HG03469 (cell line): ENCODE measurements at regions not wholly inside any gene's neighbourhood (a gene's known extent, or its start where the extent isn't known, plus 50 kb on each side); places are given as distances from the start of the nearest gene placed in this dataset.
"Not testable (repeated sequence)": the region's sequence is repeated elsewhere in the genome, so short reads cannot be mapped to it uniquely, and the experiment has no call there.

Experiments used
- ATAC-seq: cut with Tn5 transposase; IDR thresholded peaks from one replicate; pipeline ENCODE4 v1.9.1; 2021; ENCODE audit warnings: mild to moderate bottlenecking, moderate library complexity, moderate number of reproducible peaks; ENCODE audit not compliant: unreplicated experiment

GRCh38 chr10:25797888-25798429 is 136.1 kb upstream of the MYO3A start:
- ATAC-seq = no peak

- no peak for ATAC-seq
These were observed 129.5 kb upstream of the MYO3A start for GRCh38 chr10:25804505-25804904.

DNA sequence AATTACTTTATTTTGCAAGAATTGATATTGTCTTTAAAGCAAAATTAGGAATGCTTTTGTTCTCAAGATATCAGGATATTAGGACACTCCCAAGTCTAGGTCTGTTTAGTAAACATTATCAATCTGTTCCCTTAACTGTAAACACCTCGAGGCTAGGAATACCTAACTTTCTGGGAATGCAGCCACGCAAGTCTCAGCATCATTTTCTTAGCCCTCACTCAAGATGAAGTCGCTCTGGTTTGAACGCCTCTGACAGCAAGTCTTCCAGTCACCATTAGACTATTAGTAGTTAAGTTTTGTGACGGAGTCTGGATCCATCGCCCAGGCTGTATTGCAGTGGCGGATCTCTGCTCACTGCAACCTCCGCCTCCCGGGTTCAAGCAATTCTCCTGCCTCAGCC is 128.0 kb upstream of the MYO3A start:
- ATAC-seq = no peak

DNA sequence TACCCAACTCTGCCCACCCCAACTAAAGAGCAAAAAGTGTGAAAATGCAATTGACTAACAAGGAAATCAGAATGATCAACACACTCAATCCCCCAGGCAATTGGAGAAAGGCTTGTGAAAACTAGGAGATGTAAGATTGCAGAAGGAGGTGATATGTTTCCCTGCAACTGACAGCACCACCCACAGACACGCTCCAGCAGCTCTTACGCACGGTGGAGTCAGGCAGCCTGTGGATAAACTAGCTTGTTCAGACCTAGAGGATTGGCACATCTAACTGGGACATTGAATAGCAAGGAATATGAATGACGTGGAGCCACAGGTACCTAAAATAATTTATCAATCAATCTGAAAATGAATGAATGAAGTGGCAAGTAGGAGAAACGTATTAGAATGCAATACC is 125.7 kb upstream of the MYO3A start:
- ATAC-seq = no peak

GRCh38 chr10:25811052-25811685 is 122.9 kb upstream of the MYO3A start:
- no peak for ATAC-seq

DNA sequence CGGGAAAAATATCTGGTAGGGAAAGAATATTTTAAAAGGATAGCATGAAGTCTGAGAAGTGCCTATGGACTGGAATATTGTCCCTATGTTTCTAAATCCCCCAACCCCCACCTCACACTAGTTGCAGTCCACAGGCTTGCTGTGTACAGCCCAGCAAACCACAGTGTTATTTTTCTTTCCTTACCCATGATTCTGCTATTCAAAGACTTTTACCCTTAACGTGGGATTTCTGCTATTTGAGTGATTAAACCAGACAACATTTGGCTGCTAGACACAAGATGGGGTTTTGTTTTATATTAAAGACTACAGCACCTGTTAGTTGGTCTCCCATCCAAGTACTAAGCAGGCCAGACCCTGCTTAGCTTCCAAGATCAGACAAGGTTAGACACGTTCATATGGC is 120.5 kb upstream of the MYO3A start:
- ATAC-seq = no peak

- ATAC-seq = no peak
These were observed 118.8 kb upstream of the MYO3A start for GRCh38 chr10:25815236-25815635.

DNA sequence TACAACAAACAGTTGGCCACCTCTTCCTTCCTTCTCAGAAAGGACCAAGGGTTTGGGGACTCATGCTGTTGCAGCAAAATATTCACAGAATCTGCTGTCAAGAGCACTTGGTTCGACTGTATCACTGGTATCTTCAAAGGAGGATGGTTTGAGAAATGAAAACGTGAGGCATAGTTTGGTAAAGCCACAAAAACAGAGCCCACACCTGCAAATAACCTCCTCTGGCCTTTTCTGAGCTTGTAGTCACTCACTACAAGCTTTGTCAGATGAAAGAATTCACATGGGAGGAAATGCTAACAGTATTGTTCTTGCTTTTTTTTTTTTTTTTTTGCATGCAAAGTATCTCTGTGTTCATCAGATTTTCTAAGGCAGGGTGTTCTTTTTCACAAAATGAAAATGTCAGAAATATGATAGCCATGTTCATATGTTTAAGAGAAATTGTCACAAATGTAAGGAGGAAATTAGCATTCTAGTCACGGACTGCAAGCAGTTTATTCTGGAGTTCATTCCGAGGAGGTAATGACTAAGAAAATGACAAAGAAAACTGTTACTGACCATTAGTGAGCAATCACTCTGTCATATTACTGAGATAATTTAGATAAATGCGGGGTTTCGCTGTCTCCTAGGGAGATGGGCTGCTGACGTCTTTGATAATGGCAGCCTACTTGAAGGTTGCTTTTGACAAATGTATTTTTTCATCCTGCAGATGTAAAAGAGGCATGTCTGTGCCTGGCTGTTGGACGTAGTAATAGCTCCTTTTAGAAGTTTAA is 117.8 kb upstream of the MYO3A start:
- ATAC-seq = no peak

GRCh38 chr10:25817200-25817599 is 116.8 kb upstream of the MYO3A start:
- ATAC-seq = no peak

DNA sequence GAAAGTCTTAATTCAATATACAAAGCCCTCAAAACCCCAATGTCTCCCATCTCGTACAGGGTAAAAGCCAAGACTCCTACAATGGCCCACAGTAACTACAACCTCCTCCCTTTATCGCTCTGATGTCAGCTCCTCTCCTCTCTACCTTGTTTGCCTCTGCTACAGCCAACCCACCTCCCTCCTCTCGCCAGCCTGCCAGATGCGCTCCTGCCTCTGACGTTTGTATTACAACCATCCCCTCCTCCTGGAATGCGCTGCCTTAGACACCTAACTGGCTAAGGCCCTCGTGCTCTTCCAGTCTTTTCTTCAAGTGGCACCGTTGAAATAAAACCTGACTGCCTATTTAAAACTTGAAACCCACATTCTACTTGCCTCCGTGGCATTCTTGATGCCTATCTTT is 115.3 kb upstream of the MYO3A start:
- no peak for ATAC-seq

- no peak for ATAC-seq
These were observed 113.6 kb upstream of the MYO3A start for GRCh38 chr10:25820472-25820871.

- ATAC-seq = no peak
These were observed 113.2 kb upstream of the MYO3A start for GRCh38 chr10:25820874-25821273.

DNA sequence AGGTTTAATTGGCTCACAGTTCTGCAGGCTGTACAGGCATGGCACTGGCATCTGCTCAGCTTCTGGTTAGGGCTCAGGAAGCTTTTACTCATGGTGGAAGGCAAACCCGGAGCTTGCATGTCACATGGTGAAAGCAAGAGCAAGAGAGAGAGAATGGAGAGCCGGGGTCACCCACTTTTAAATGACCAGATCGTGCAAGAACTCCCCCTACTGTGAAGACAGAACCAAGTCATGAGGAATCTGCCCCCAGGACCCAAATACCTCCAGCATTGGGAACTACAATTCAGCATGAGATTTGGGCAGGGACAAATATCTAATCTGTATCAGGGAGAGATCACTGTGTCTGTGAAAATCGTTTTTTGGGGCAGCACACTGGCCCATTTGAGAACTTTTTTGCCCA is 110.0 kb upstream of the MYO3A start:
- ATAC-seq = no peak

- no peak for ATAC-seq
These were observed 105.6 kb upstream of the MYO3A start for GRCh38 chr10:25828475-25828874.

DNA sequence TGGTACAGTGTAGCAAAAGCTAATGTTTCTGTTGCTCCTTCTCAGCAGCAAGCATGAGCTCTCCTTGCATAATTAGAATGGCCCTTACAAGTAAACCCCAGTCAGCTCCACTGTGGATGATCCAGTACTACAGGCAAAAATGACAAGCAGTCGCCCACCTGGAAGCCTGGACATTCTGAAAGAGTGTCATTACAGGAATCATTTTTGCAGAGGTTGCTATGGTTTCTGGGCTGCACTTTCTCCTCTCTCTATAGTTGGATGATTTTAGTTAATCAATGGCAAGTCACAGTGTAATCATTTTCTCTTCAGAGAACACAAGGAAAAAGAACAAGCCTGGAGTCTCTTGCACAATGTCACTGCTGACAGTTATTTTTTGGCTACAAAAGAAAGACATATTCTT is 102.9 kb upstream of the MYO3A start:
- no peak for ATAC-seq

GRCh38 chr10:25839683-25840082 is 94.3 kb upstream of the MYO3A start:
- no peak for ATAC-seq

DNA sequence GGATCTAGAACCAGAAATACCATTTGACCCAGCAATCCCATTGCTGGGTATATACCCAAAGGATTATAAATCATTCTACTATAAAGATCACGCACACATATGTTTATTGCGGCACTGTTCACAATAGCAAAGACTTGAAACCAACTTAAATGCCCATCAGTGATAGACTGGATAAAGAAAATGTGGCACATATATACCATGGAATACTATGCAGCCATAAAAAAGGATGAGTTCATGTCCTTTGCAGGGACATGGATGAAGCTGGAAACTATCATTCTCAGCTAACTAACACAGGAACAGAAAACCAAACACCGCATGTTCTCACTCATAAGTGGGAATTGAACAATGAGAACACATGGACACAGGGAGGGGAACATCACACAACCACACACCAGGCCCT is 93.2 kb upstream of the MYO3A start:
- not testable (repeated sequence) for ATAC-seq

GRCh38 chr10:25842146-25842545 is 91.9 kb upstream of the MYO3A start:
- no peak for ATAC-seq

- ATAC-seq = no peak
These were observed 90.4 kb upstream of the MYO3A start for GRCh38 chr10:25843551-25844170.

DNA sequence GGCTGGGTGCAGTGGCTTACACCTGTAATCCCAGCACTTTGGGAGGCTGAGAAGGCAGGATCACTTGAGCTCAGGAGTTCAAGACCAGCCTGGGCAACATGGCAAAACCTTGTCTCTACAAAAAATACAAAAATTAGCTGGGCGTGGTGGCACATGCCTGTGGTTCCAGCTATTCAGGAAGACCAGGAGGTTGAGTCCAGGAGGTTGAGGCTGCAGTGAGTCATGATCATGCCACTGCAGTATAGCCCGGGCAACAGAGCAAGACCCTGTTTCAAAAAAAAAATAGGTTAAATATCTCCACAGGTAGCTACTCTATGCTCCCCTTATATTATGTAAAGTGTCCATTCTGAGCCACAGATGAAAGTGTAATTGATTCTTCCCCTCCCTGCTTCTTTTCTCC is 89.3 kb upstream of the MYO3A start:
- ATAC-seq = not testable (repeated sequence)

GRCh38 chr10:25849268-25849667 is 84.8 kb upstream of the MYO3A start:
- ATAC-seq = no peak

DNA sequence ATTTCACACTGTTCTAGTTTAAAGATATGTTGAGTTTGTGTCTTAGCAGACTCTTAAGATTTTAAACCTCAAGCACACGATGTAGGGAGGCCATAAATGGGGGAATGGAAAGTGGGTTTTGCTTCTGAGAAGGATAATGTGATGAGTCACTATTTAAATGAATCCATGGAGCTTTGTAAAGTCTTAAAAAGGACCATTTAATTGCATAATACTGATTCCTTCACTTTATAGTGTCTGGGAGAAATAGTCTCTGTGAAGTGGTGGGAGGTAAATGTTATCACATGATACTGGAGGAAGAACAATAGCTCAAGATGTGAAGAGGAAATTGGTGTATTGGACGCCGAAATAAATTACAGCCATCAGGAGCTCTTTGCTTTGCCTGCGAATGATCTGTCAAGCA is 84.0 kb upstream of the MYO3A start:
- no peak for ATAC-seq
